Neural crest cell (in vitro differentiated cells): ENCODE measurements at regions not wholly inside any gene's neighbourhood (a gene's known extent, or its start where the extent isn't known, plus 50 kb on each side); places are given as distances from the start of the nearest gene placed in this dataset.

Source experiments
- DNase-seq: peaks from one replicate; pipeline ENCODE4 v3.0.0; 2021; ENCODE audit warnings: low read depth, mixed read lengths, low spot score
- H3K27ac Mint-ChIP-seq: one replicate; pipeline ENCODE4 v1.8.0; 2021; ENCODE audit warnings: mild to moderate bottlenecking, mixed read lengths; ENCODE audit not compliant: unreplicated experiment
- H3K27me3 Mint-ChIP-seq: 2 replicates; pipeline ENCODE4 v1.8.0; 2021; ENCODE audit warnings: low read depth, mild to moderate bottlenecking, mixed read lengths
- H3K36me3 Mint-ChIP-seq: 2 replicates; pipeline ENCODE4 v1.8.0; 2021; ENCODE audit warnings: low read depth, mild to moderate bottlenecking, mixed read lengths
- H3K4me1 Mint-ChIP-seq: 2 replicates; pipeline ENCODE4 v1.8.0; 2021; ENCODE audit warnings: mixed read lengths
- H3K4me3 Mint-ChIP-seq: one replicate; pipeline ENCODE4 v1.8.0; 2021; ENCODE audit warnings: mild to moderate bottlenecking, mixed read lengths
- H3K9me3 Mint-ChIP-seq: 2 replicates; pipeline ENCODE4 v1.8.0; 2021; ENCODE audit warnings: mixed read lengths
- CTCF ChIP-seq: fragments of 200-600 bp; sonication (generic); conservative IDR thresholded peaks from 2 replicates; pipeline ENCODE4 v1.5.0; 2021; ENCODE audit warnings: antibody characterized with exemption, mild to moderate bottlenecking

DNA sequence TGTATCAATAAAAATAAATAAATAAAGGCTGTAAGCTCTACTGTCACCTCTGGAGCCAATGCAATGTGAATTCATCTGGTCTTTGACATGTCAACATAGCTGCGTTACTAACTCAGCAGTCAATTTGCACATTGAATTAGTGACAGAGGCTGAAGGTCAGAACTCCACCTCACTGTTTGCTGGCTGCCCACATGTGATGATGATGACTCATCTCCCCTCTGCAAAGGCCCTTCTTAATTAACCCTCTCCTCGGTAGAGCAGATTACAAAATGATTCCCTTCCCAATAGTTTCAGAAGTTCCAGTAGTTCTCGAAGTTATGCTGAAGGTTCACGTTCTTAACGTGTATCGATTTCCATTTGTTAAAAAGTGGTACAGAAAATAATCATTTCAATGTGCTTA, 1626.0 kb upstream of the TENM3 start:
- Mint-ChIP-seq H3K27me3 (no peaks in the 10 kb centered on the region), H3K36me3 (no peaks in the 10 kb centered on the region), H3K27ac (no peak overlapping the region)

GRCh38 chr4:180618396-180618795, 1624.8 kb upstream of the TENM3 start:
- Mint-ChIP-seq H3K4me3 (no peak overlapping the region), H3K9me3 (no peaks in the 10 kb centered on the region), H3K36me3 (no peaks in the 10 kb centered on the region), H3K27ac (no peak overlapping the region), H3K27me3 (no peaks in the 10 kb centered on the region), H3K4me1 (peaks cover 8% of the 10 kb centered on the region)
- DNase-seq = no peak
- TF ChIP-seq CTCF = no peak

More for the DNA sequence above, 1626.0 kb upstream of the TENM3 start:
- DNase-seq = no peak
- TF ChIP-seq CTCF = no peak
- H3K4me1 Mint-ChIP-seq = peaks cover 8% of the 10 kb centered on the region
- H3K9me3 Mint-ChIP-seq = no peaks in the 10 kb centered on the region
- no peak overlapping the region for H3K4me3 Mint-ChIP-seq

GRCh38 chr4:180619440-180619839, 1623.8 kb upstream of the TENM3 start:
- no peak overlapping the region for H3K4me3 Mint-ChIP-seq
- no peak for DNase-seq
- no peak overlapping the region for H3K27ac Mint-ChIP-seq
- no peaks in the 10 kb centered on the region for H3K27me3 Mint-ChIP-seq
- no peaks in the 10 kb centered on the region for H3K9me3 Mint-ChIP-seq
- TF ChIP-seq CTCF = no peak
- no peaks in the 10 kb centered on the region for H3K36me3 Mint-ChIP-seq
- peaks cover 8% of the 10 kb centered on the region for H3K4me1 Mint-ChIP-seq

DNA sequence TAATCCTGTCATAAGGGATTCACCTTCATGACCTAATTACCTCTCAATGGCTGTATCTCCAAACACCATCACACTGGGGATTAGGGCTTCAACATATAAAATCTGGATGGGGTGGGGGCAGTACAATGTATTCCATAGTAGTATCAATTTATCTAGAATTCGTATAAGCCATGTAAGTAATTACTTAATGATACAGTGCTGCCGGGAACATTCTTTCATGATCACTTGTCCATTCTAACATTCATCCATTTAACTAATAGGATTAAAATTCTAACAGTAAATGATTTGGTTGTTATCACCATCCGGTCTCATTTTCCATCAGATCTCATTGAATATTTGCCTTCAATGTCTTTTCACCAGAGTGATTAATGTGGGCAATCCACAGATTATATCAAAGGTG, 1620.9 kb upstream of the TENM3 start:
- no peak for DNase-seq
- Mint-ChIP-seq H3K4me1 (peaks cover 6% of the 10 kb centered on the region), H3K9me3 (peaks cover 3% of the 10 kb centered on the region), H3K27me3 (no peaks in the 10 kb centered on the region), H3K4me3 (no peak overlapping the region), H3K27ac (no peak overlapping the region), H3K36me3 (no peaks in the 10 kb centered on the region)
- TF ChIP-seq CTCF = no peak

- H3K27me3 Mint-ChIP-seq = no peaks in the 10 kb centered on the region
- H3K4me3 Mint-ChIP-seq = no peak overlapping the region
- H3K4me1 Mint-ChIP-seq = no peaks in the 10 kb centered on the region
- TF ChIP-seq CTCF = no peak
- DNase-seq = no peak
- H3K27ac Mint-ChIP-seq = peak overlapping the region; percentile 40
- H3K36me3 Mint-ChIP-seq = no peaks in the 10 kb centered on the region
- H3K9me3 Mint-ChIP-seq = peaks cover 3% of the 10 kb centered on the region
Measured at GRCh38 chr4:180625653-180626052, 1617.5 kb upstream of the TENM3 start.

- no peaks in the 10 kb centered on the region for H3K27me3 Mint-ChIP-seq
- H3K36me3 Mint-ChIP-seq = no peaks in the 10 kb centered on the region
- H3K4me1 Mint-ChIP-seq = peaks cover 4% of the 10 kb centered on the region
- no peak for DNase-seq
- no peak overlapping the region for H3K27ac Mint-ChIP-seq
- no peak for TF ChIP-seq CTCF
- no peaks in the 10 kb centered on the region for H3K9me3 Mint-ChIP-seq
- H3K4me3 Mint-ChIP-seq = no peak overlapping the region
Measured at GRCh38 chr4:180630012-180630665, 1613.1 kb upstream of the TENM3 start.
